Endothelial cell of umbilical vein (primary cell): ENCODE measurements at regions not wholly inside any gene's neighbourhood (a gene's known extent, or its start where the extent isn't known, plus 50 kb on each side); places are given as distances from the start of the nearest gene placed in this dataset.

Source experiments
- CTCF ChIP-seq, 2 donors: IDR thresholded peaks; 1 replicate in 1 of 2; 2 replicates in 1 of 2; pipeline ENCODE4 v1.5.1; 2011; ENCODE audit warnings: low read length in 2 of 2, mild to moderate bottlenecking in 2 of 2, moderate library complexity in 2 of 2, control low read depth in 1 of 2, inconsistent platforms in 1 of 2, low read depth in 1 of 2; ENCODE audit not compliant: insufficient read depth in 1 of 2; ENCODE audit errors: extremely low read depth in 1 of 2
- EZH2 ChIP-seq: IDR thresholded peaks from 2 replicates; pipeline ENCODE4 v1.6.1; 2012; ENCODE audit warnings: borderline replicate concordance, low read depth, mild to moderate bottlenecking, moderate library complexity, low read length, inconsistent platforms; ENCODE audit not compliant: severe bottlenecking
- JUN ChIP-seq: IDR thresholded peaks from 2 replicates; pipeline ENCODE4 v1.6.1; 2011; ENCODE audit warnings: borderline replicate concordance, low read depth; ENCODE audit not compliant: insufficient read length, insufficient read depth
- MAX ChIP-seq: IDR thresholded peaks from 2 replicates; pipeline ENCODE4 v1.6.1; 2011; ENCODE audit not compliant: insufficient read depth, insufficient read length
- POLR2A ChIP-seq: IDR thresholded peaks from 2 replicates; pipeline ENCODE4 v1.6.1; 2012; ENCODE audit warnings: low read depth, mild to moderate bottlenecking, control low read depth, low read length
- POLR2AphosphoS5 ChIP-seq: IDR thresholded peaks from 2 replicates; pipeline ENCODE4 v1.6.1; 2012; ENCODE audit warnings: low read depth, mild to moderate bottlenecking, control low read depth, low read length, moderate library complexity; ENCODE audit not compliant: insufficient read depth

GRCh38 chr18:71523483-71524435, 1020.4 kb downstream of the CBLN2 start:
- no peak for TF ChIP-seq CTCF (IDR thresholded peaks at IDR 0.05; ENCODE audit: extremely low read depth in 1 of 2, insufficient read depth in 1 of 2, low read depth in 1 of 2, low read length in 2 of 2)
- no peak for TF ChIP-seq JUN
- TF ChIP-seq MAX = no peak
- no peak for TF ChIP-seq POLR2A
- TF ChIP-seq POLR2AphosphoS5 = no peak
- no peak for TF ChIP-seq EZH2
